Sigmoid colon (tissue), 6 donors: ENCODE measurements at regions not wholly inside any gene's neighbourhood (a gene's known extent, or its start where the extent isn't known, plus 50 kb on each side); places are given as distances from the start of the nearest gene placed in this dataset.

Experiments used
- DNase-seq: peaks from one replicate; pipeline ENCODE4 v3.0.0-alpha.2; 2019
- H3K27ac ChIP-seq, 4 donors: fragments of 200-600 bp; sonication (generic); one replicate each; pipeline ENCODE4 v1.5.1; 2016 to 2019; ENCODE audit warnings: mild to moderate bottlenecking in 1 of 4
- H3K27me3 ChIP-seq, 3 donors: fragments of 200-600 bp; sonication (generic); one replicate each; pipeline ENCODE4 v1.5.1; 2019; ENCODE audit warnings: mild to moderate bottlenecking in 1 of 3
- H3K36me3 ChIP-seq, 4 donors: fragments of 200-600 bp; sonication (generic); one replicate each; pipeline ENCODE4 v1.5.1; 2016 to 2019
- H3K4me1 ChIP-seq, 4 donors: fragments of 200-600 bp; sonication (generic); one replicate each; pipeline ENCODE4 v1.5.1; 2017 to 2019
- H3K4me3 ChIP-seq, 4 donors: fragments of 200-600 bp; sonication (generic); one replicate each; pipeline ENCODE4 v1.5.1; 2017 to 2019; ENCODE audit warnings: mild to moderate bottlenecking in 2 of 4, moderate library complexity in 1 of 4
- H3K9me3 ChIP-seq, 4 donors: fragments of 200-600 bp in 3 of 4; sonication (generic) in 3 of 4; one replicate each; pipeline versions ENCODE4 v1.5.1 to v1.6.1; 2013 to 2019
- CTCF ChIP-seq, 4 experiments: fragments of 450-650 bp in 3 of 4; fragments of 200-600 bp in 1 of 4; IDR thresholded peaks; one replicate each; pipeline ENCODE4 v1.5.1; 2016 to 2019; ENCODE audit warnings: antibody characterized with exemption in 4 of 4, mild to moderate bottlenecking in 3 of 4, moderate library complexity in 2 of 4
- EP300 ChIP-seq, 4 donors: sonication (generic); formaldehyde crosslinking; IDR thresholded peaks; one replicate each; pipeline ENCODE4 v1.6.1; 2017; ENCODE audit warnings: antibody characterized with exemption in 4 of 4
- POLR2A ChIP-seq, 2 donors: fragments of 450-650 bp; IDR thresholded peaks; one replicate each; pipeline ENCODE4 v1.6.1; 2016; ENCODE audit warnings: antibody characterized with exemption in 2 of 2, mild to moderate bottlenecking in 2 of 2, moderate library complexity in 2 of 2
- POLR2AphosphoS5 ChIP-seq, 4 donors: sonication (generic); formaldehyde crosslinking; IDR thresholded peaks; one replicate each; pipeline ENCODE4 v1.6.1; 2017; ENCODE audit warnings: antibody characterized with exemption in 4 of 4
- WGBS, 2 donors: extraction: QIAGEN DNeasy Blood & Tissue Kit; methylation state at CpG; one replicate each; pipeline ENCODE4 v1.1.7; 2013; 5-methylcytosine and 5-hydroxymethylcytosine counted together
- intact Hi-C: fragments of 100-400 bp; cut with DNase I; formaldehyde crosslinking; loops from one replicate; pipeline ENCODE4 v1.15.1; 2023
- donor health status: healthy with polysubstance abuse.
- donor health status: healthy.

- H3K36me3 ChIP-seq, result no peaks in the 10 kb centered on the region
- no peaks in the 10 kb centered on the region for H3K27me3 ChIP-seq
- no peaks in the 10 kb centered on the region for H3K4me1 ChIP-seq
- H3K27ac ChIP-seq, result no peak overlapping the region
- no peaks in the 10 kb centered on the region for H3K9me3 ChIP-seq
- no peak overlapping the region for H3K4me3 ChIP-seq
- no peak for TF ChIP-seq POLR2AphosphoS5 (IDR thresholded peaks at IDR 0.05)
- TF ChIP-seq POLR2A (IDR thresholded peaks at IDR 0.05), result no peak
- TF ChIP-seq CTCF (IDR thresholded peaks at IDR 0.05), result no peak
- no peak for TF ChIP-seq EP300 (IDR thresholded peaks at IDR 0.05)
- WGBS, 2 donors, result 64 to 68% methylated on average over 7 of the region's 7 CpGs
- DNase-seq, result no peak
- intact Hi-C loops, result no loop called here
Observed at GRCh38 chr5:27315363-27316270, 277.2 kb upstream of the CDH9 start.

GRCh38 chr5:27313549-27313948 lies 275.2 kb upstream of the CDH9 start:
- DNase-seq, result no peak
- TF ChIP-seq CTCF (IDR thresholded peaks at IDR 0.05) (no peak), POLR2AphosphoS5 (IDR thresholded peaks at IDR 0.05) (no peak), EP300 (IDR thresholded peaks at IDR 0.05) (no peak), POLR2A (IDR thresholded peaks at IDR 0.05) (no peak)
- Histone ChIP-seq H3K36me3 (no peaks in the 10 kb centered on the region), H3K27me3 (no peaks in the 10 kb centered on the region), H3K9me3 (no peaks in the 10 kb centered on the region), H3K4me1 (no peaks in the 10 kb centered on the region), H3K4me3 (no peak overlapping the region), H3K27ac (no peak overlapping the region)
- intact Hi-C loops, result no loop called here
- WGBS, 2 donors, result 55 to 57% methylated on average over 4 of the region's 4 CpGs

GRCh38 chr5:27312291-27312893 lies 274.0 kb upstream of the CDH9 start:
- H3K27me3 ChIP-seq, result no peaks in the 10 kb centered on the region
- no peaks in the 10 kb centered on the region for H3K36me3 ChIP-seq
- no peak overlapping the region for H3K4me3 ChIP-seq
- TF ChIP-seq POLR2A (IDR thresholded peaks at IDR 0.05) (no peak), EP300 (IDR thresholded peaks at IDR 0.05) (no peak), CTCF (IDR thresholded peaks at IDR 0.05) (no peak), POLR2AphosphoS5 (IDR thresholded peaks at IDR 0.05) (no peak)
- no peak for DNase-seq
- 77 to 84% methylated on average over 5 of the region's 5 CpGs for WGBS, 2 donors
- intact Hi-C loops, result no loop called here
- no peaks in the 10 kb centered on the region for H3K4me1 ChIP-seq
- no peak overlapping the region for H3K27ac ChIP-seq
- H3K9me3 ChIP-seq, result no peaks in the 10 kb centered on the region

GRCh38 chr5:27311544-27311943 lies 273.2 kb upstream of the CDH9 start:
- WGBS, 2 donors, result 60 to 76% methylated on average over 1 of the region's 1 CpG
- Histone ChIP-seq H3K4me3 (no peak overlapping the region), H3K36me3 (no peaks in the 10 kb centered on the region), H3K4me1 (no peaks in the 10 kb centered on the region), H3K27ac (no peak overlapping the region), H3K9me3 (no peaks in the 10 kb centered on the region), H3K27me3 (no peaks in the 10 kb centered on the region)
- intact Hi-C loops, result no loop called here
- no peak for DNase-seq
- no peak for TF ChIP-seq CTCF (IDR thresholded peaks at IDR 0.05)
- TF ChIP-seq EP300 (IDR thresholded peaks at IDR 0.05), result no peak
- no peak for TF ChIP-seq POLR2A (IDR thresholded peaks at IDR 0.05)
- TF ChIP-seq POLR2AphosphoS5 (IDR thresholded peaks at IDR 0.05), result no peak
